GM19025 (cell line): ENCODE measurements at regions not wholly inside any gene's neighbourhood (a gene's known extent, or its start where the extent isn't known, plus 50 kb on each side); places are given as distances from the start of the nearest gene placed in this dataset.
"Not testable (repeated sequence)": the region's sequence is repeated elsewhere in the genome, so short reads cannot be mapped to it uniquely, and the experiment has no call there.

ENCODE experiments used
- ATAC-seq: cut with Tn5 transposase; IDR thresholded peaks from one replicate; pipeline ENCODE4 v1.9.1; 2021; ENCODE audit warnings: mild to moderate bottlenecking, low read depth, moderate library complexity; ENCODE audit not compliant: unreplicated experiment

DNA sequence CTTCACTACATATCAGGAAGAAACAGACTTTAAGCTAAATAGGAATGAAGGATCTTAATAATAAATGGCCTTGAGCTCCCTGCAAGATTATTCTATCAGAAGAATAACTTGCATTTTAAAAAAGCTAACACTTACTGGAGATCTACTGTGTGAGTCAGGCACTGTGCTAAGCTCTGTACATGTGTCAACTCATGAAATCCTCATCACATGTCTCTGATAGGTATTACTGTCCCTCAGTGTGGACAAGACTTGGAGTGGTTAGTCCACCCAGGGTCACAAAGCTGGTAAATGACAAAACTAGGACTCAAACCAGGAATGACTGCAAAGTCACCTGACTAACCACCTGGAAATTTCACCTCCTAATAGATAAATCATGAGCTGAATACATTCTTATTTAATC lies 57.1 kb upstream of the KCTD7 start:
- no peak for ATAC-seq

DNA sequence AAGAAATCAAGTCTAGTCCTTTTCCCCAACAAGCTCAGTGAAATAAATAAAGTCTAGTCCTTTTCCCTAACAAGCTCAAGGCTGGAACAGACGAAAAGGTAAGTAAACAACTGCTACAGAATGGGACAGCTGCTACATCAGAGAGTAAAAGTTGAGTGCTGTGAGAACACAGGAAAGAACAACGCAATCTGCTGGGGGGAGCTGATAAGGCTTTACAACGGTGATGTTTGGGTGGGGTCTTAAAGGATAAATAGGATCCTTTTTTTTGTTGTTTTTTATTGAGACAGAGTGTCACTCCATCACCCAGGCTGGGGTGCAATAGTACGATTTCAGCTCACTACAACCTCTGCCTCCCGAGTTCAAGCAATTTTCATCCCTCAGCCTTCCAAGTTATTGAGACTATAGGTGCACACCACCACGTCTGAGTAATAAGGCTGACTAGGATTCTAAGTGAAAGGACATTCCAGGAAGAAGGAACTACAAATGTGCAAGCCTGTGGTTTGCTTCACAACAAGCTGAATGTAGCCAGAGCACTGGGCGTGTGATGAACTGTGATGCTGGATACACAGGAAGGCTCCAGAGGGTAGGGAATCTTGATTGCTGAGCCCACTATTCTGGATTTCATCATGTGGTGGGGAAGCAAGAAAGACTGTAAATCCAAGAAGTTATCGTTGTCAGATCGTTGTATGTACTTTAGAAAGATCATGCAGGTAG lies 54.7 kb upstream of the KCTD7 start:
- ATAC-seq = not testable (repeated sequence)

GRCh38 chr7:66574768-66575167 lies 53.9 kb upstream of the KCTD7 start:
- ATAC-seq = not testable (repeated sequence)

- ATAC-seq = no peak
These were observed 53.3 kb upstream of the KCTD7 start for GRCh38 chr7:66575398-66575797.

DNA sequence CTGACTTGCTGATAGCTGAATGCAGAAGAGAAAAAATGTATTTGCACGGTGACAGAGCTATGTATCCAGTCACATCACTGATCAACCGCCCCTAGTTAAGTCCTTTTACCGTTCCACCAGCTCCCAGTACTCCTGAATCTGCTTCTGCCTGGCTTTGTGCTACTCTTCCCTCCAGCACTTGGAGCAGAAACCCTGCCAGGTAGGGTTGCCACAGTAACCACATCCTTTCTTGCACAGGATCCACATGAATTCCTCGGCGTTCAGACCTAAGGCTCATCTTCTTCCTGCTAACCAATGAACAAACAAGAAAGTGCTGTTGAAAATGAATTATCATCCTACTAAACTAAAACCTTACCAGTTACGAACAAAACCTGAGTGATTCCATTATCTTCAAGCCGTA lies 52.0 kb upstream of the KCTD7 start:
- no peak for ATAC-seq
